ENCODE measurements at regions not wholly inside any gene's neighbourhood (a gene's known extent, or its start where the extent isn't known, plus 50 kb on each side); places are given as distances from the start of the nearest gene placed in this dataset.

DNA sequence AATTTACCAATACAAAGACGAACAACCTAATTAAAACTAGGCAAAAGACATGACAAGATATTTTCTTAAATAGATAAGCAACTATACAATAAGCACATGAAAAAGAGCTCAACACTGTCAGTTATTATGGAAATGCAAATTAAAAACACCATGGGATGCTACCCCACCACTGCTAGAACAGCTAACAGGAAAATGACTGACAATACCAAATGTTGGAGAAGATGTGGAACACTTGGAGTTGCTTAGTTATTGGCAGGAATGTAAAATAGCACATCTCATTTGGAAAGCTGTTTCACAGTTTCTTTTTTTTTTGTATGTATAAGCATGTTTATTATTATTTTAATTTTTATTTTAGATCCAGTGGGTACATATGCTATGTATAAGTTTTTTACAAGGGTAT, 84.4 kb downstream of the CYRIA start:
- Histone ChIP-seq H3K9me3 (ENCODE audit: control insufficient read depth, insufficient read depth, low read length) (no peaks in the 10 kb centered on the region), H3K18ac (ENCODE audit: low read depth, low read length) (no peak overlapping the region), H3K79me1 (ENCODE audit: low read depth in 1 of 2, low read length in 2 of 2) (no peaks in the 10 kb centered on the region), H3K9me1 (ENCODE audit: insufficient read depth, low read length) (no peaks in the 10 kb centered on the region), H2AK9ac (replicated peaks; ENCODE audit: low read depth, low read length, poor library complexity) (no peak overlapping the region), H2AK5ac (ENCODE audit: low read depth, low read length) (no peak overlapping the region), H3K14ac (replicated peaks; ENCODE audit: low read depth, low read length) (no peak overlapping the region), H4K8ac (ENCODE audit: low read depth in 2 of 2, low read length in 2 of 2) (no peak overlapping the region), H4K91ac (ENCODE audit: insufficient read depth, low read depth, low read length) (no peak overlapping the region), H3K36me3 (ENCODE audit: control insufficient read depth, insufficient read depth, low read length) (no peaks in the 10 kb centered on the region), H3K4me1 (ENCODE audit: control insufficient read depth, insufficient read depth, low read length) (no peaks in the 10 kb centered on the region), H3K9ac (ENCODE audit: low read depth, low read length) (no peak overlapping the region), H3K23ac (ENCODE audit: low read depth, low read length) (no peak overlapping the region), H2AFZ (replicated peaks; ENCODE audit: low read length, poor library complexity) (no peak overlapping the region), H3K4ac (ENCODE audit: low read depth, low read length) (no peak overlapping the region), H3K56ac (ENCODE audit: extremely low read depth, insufficient read depth, low read length) (no peak overlapping the region), H2BK15ac (ENCODE audit: low read depth, low read length) (no peak overlapping the region), H3K4me2 (ENCODE audit: low read depth, low read length) (no peak overlapping the region), H3K27ac (ENCODE audit: insufficient read depth, low read length) (no peak overlapping the region), H4K20me1 (ENCODE audit: insufficient read depth, low read length) (no peaks in the 10 kb centered on the region), H2BK20ac (ENCODE audit: low read depth, low read length) (no peak overlapping the region), H4K5ac (ENCODE audit: low read depth, low read length) (no peak overlapping the region), H3K4me3 (ENCODE audit: insufficient read depth, low read depth, low read length) (no peak overlapping the region), H3K27me3 (ENCODE audit: control insufficient read depth, insufficient read depth, low read length) (no peaks in the 10 kb centered on the region), H2BK120ac (ENCODE audit: low read depth, low read length) (no peak overlapping the region), H2BK5ac (ENCODE audit: low read depth, low read length, poor library complexity, severe bottlenecking) (no peak overlapping the region)
- in situ Hi-C loops (cut with MboI; ENCODE audit: low sequenced_read_pairs) (no loop called here), intact Hi-C loops (cut with micrococcal nuclease) (no loop called here), dilution Hi-C loops (cut with HindIII; ENCODE audit: low sequenced_read_pairs, unreplicated experiment) (no loop called here)
- DNase-seq (no peak), ATAC-seq (ENCODE audit: low read depth) (no peak)
- TF ChIP-seq SMC3 (IDR thresholded peaks at IDR 0.05; ENCODE audit: low read depth, low read length) = no peak
- no peak for TF ChIP-seq MAFK (IDR thresholded peaks at IDR 0.05; ENCODE audit: low read depth, low read length)
- no peak for TF ChIP-seq NFE2L2 (IDR thresholded peaks at IDR 0.05; ENCODE audit: low read depth, low read length)
- TF ChIP-seq MXI1 (IDR thresholded peaks at IDR 0.05; ENCODE audit: borderline replicate concordance, low read depth, low read length) = no peak
- no peak for TF ChIP-seq MAZ (IDR thresholded peaks at IDR 0.05; ENCODE audit: borderline replicate concordance, low read depth, low read length)
- TF ChIP-seq BHLHE40 (IDR thresholded peaks at IDR 0.05; ENCODE audit: low read depth, low read length) = no peak
- TF ChIP-seq RAD21 (IDR thresholded peaks at IDR 0.05; ENCODE audit: low read length) = no peak
- TF ChIP-seq, protein P1, sequence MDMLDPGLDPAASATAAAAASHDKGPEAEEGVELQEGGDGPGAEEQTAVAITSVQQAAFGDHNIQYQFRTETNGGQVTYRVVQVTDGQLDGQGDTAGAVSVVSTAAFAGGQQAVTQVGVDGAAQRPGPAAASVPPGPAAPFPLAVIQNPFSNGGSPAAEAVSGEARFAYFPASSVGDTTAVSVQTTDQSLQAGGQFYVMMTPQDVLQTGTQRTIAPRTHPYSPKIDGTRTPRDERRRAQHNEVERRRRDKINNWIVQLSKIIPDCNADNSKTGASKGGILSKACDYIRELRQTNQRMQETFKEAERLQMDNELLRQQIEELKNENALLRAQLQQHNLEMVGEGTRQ (IDR thresholded peaks at IDR 0.05; ENCODE audit: low read depth, low read length) = no peak
- no peak for TF ChIP-seq CHD1 (IDR thresholded peaks at IDR 0.05; ENCODE audit: low read depth, low read length)
- TF ChIP-seq CEBPB (IDR thresholded peaks at IDR 0.05; ENCODE audit: low read depth, low read length) = no peak
- TF ChIP-seq, protein P2, sequence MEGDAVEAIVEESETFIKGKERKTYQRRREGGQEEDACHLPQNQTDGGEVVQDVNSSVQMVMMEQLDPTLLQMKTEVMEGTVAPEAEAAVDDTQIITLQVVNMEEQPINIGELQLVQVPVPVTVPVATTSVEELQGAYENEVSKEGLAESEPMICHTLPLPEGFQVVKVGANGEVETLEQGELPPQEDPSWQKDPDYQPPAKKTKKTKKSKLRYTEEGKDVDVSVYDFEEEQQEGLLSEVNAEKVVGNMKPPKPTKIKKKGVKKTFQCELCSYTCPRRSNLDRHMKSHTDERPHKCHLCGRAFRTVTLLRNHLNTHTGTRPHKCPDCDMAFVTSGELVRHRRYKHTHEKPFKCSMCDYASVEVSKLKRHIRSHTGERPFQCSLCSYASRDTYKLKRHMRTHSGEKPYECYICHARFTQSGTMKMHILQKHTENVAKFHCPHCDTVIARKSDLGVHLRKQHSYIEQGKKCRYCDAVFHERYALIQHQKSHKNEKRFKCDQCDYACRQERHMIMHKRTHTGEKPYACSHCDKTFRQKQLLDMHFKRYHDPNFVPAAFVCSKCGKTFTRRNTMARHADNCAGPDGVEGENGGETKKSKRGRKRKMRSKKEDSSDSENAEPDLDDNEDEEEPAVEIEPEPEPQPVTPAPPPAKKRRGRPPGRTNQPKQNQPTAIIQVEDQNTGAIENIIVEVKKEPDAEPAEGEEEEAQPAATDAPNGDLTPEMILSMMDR (conservative IDR thresholded peaks at IDR 0.05; ENCODE audit: low read depth, low read length) = no peak
- no peak for TF ChIP-seq RFX5 (IDR thresholded peaks at IDR 0.05; ENCODE audit: low read depth, low read length)
- no peak for TF ChIP-seq POLR2A (IDR thresholded peaks at IDR 0.05; ENCODE audit: low read depth, low read length)
- no peak for TF ChIP-seq FOS (IDR thresholded peaks at IDR 0.05; ENCODE audit: low read depth, low read length)
- TF ChIP-seq, protein P3, sequence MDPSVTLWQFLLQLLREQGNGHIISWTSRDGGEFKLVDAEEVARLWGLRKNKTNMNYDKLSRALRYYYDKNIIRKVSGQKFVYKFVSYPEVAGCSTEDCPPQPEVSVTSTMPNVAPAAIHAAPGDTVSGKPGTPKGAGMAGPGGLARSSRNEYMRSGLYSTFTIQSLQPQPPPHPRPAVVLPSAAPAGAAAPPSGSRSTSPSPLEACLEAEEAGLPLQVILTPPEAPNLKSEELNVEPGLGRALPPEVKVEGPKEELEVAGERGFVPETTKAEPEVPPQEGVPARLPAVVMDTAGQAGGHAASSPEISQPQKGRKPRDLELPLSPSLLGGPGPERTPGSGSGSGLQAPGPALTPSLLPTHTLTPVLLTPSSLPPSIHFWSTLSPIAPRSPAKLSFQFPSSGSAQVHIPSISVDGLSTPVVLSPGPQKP (IDR thresholded peaks at IDR 0.05; ENCODE audit: borderline replicate concordance, low read depth, low read length) = no peak
- no TSS peak for BruUV-seq (replicated peaks)
- ChIA-PET CTCF (no interaction called here), POLR2A (ENCODE audit: unreplicated experiment) (no interaction called here)
- no CpG with 5 or more reads among the region's 1 CpG for WGBS, 2 experiments (ENCODE audit: extremely low coverage in 2 of 2, insufficient read length in 1 of 2)

Measured in IMR-90 (cell line).